PC-9 (cell line): ENCODE measurements at regions not wholly inside any gene's neighbourhood (a gene's known extent, or its start where the extent isn't known, plus 50 kb on each side); places are given as distances from the start of the nearest gene placed in this dataset.

Experiments used
- EZH2 ChIP-seq: fragments of 200-600 bp; sonication (generic); IDR thresholded peaks from 2 replicates; pipeline ENCODE4 v1.8.0; 2017; ENCODE audit warnings: antibody characterized with exemption, low read depth
- TF ChIP-seq, protein P1 (sequence below): fragments of 200-600 bp; sonication (generic); conservative IDR thresholded peaks from 2 replicates; pipeline ENCODE4 v1.6.1; 2017; ENCODE audit warnings: mixed run types, antibody characterized with exemption, mild to moderate bottlenecking, moderate library complexity

DNA sequence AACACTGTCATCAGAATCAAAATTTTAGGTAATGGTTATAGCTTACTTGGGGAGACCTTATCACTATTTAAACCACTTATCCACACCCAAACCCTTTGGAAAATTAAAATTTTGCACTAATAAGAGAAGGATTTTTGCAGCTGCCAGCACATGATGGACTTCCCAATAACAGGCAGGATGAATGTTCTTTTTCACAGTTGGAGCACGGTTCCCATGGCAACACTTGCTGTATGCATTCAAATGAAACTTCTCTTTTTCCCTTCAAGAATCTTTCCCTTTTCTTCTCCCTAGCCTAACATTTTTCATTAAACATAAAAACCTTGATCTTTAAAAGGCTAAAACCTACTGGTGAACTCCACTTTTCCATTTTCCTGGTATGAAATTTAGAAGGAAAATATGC lies 768.2 kb downstream of the KCTD8 start:
- TF ChIP-seq, protein P1, sequence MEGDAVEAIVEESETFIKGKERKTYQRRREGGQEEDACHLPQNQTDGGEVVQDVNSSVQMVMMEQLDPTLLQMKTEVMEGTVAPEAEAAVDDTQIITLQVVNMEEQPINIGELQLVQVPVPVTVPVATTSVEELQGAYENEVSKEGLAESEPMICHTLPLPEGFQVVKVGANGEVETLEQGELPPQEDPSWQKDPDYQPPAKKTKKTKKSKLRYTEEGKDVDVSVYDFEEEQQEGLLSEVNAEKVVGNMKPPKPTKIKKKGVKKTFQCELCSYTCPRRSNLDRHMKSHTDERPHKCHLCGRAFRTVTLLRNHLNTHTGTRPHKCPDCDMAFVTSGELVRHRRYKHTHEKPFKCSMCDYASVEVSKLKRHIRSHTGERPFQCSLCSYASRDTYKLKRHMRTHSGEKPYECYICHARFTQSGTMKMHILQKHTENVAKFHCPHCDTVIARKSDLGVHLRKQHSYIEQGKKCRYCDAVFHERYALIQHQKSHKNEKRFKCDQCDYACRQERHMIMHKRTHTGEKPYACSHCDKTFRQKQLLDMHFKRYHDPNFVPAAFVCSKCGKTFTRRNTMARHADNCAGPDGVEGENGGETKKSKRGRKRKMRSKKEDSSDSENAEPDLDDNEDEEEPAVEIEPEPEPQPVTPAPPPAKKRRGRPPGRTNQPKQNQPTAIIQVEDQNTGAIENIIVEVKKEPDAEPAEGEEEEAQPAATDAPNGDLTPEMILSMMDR: no peak
- no peak for TF ChIP-seq EZH2
